Erythroblast (primary cell): ENCODE measurements at regions not wholly inside any gene's neighbourhood (a gene's known extent, or its start where the extent isn't known, plus 50 kb on each side); places are given as distances from the start of the nearest gene placed in this dataset.

Experiments
- GATA1 ChIP-seq: IDR thresholded peaks from 2 replicates; pipeline ENCODE4 v1.6.1; 2011; ENCODE audit warnings: low read depth, mild to moderate bottlenecking, control low read depth, low read length, moderate library complexity
- POLR2A ChIP-seq: IDR thresholded peaks from 2 replicates; pipeline ENCODE4 v1.6.1; 2011; ENCODE audit warnings: mild to moderate bottlenecking, low read length

DNA sequence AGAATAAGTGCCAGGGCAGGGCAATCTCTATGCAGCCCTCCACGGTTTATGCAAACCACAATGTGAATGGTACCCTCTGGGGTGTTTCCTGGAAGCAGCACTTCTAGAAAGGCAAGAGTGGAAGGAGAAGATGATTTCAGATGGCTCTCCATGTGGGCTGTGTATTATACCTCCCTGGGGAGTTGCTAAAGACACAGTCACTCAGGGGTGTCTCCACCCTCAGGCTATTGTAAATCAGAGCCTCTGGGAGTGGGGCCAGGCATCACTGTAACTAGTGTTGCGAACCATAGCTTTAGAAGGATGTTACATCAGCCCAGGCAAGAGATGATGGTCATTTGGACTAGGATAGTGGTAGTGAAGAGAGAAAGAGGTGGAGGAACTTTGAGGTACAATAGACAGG is 83.3 kb upstream of the ZKSCAN2 start:
- TF ChIP-seq POLR2A: no peak
- no peak for TF ChIP-seq GATA1
